NCI-H524 (cell line): ENCODE measurements at regions not wholly inside any gene's neighbourhood (a gene's known extent, or its start where the extent isn't known, plus 50 kb on each side); places are given as distances from the start of the nearest gene placed in this dataset.

Experiments
- DNase-seq, 2 experiments: peaks; one replicate each; lab custom pipeline; 2025; lab: John Stamatoyannopoulos, UW

DNA sequence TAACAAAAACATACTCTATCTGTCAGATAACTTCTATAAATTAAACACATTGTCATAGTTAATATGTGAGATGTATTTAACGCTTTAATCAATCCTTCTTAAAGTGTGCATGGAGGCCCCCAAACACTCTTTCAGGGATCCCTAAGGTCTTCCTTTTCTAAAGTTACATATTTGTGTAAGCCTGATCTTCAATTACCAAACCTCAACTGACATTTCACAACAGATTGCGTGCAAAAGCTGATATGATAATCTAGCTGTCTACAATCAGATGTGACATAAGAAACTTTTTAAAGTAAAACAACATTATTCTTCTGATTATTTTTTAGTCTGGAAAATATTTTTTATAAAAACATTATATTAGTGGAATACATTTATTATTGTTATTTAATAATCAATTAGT lies 1850.4 kb downstream of the OLFM4 start:
- no peak for DNase-seq

DNA sequence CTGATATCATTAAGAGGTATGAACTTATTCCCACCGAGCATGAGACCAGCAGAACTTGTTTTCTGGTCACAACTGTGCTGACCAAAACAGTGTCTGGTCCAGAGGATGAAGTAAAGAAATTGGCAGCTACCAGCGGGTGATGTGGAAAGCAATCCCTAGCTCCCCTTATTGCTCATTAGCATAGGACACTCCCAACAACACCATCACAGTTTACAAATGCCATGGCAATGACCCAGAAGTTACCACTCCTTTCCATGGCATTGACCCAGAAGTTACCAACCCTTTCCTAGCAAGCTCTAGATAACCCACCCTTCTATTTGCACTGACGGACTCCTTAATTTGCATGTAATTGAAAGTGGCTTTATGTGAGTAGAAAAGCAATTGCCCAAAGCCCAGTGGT lies 1856.1 kb downstream of the OLFM4 start:
- no peak for DNase-seq

DNA sequence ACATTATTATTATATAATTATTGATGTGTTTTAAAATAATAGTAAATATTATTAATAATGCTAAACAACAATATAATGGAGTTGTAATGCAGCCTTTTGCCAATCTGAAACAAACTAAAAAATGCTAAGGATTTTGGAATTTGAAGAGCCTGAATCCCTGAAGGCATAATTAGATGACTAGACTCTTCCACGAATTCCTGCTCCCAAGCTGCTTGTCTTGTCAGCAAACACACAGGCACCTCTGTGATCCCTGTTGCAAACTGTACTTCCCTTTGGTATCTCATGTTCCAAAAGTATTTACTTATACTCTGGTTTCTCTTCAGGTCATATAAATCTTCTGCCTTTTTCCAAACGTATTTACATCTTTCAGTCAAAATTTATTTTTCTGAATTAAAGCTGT lies 1862.4 kb downstream of the OLFM4 start:
- no peak for DNase-seq

- no peak for DNase-seq
Observed at GRCh38 chr13:54901316-54901715, 1872.7 kb downstream of the OLFM4 start.

- no peak for DNase-seq
Observed at GRCh38 chr13:54912367-54912766, 1883.8 kb downstream of the OLFM4 start.

DNA sequence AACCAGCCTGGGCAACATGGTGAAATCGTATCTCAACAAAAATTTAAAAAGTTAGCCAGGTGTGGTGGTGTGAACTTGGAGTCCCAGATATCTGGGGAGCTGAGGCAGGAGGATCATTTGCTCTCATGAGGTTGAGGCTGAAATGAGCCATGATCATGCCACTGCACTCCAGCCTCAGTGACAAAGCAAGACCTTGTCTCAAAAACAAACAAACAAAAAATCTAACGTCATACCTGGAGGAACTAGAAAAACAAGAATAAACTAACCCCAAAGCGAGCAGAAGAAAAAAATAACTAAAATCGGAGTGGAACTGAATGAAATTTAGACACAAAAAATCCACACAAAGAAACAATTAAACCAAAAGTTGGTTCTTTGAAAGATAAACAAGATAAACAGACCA lies 1885.1 kb downstream of the OLFM4 start:
- DNase-seq = no peak

DNA sequence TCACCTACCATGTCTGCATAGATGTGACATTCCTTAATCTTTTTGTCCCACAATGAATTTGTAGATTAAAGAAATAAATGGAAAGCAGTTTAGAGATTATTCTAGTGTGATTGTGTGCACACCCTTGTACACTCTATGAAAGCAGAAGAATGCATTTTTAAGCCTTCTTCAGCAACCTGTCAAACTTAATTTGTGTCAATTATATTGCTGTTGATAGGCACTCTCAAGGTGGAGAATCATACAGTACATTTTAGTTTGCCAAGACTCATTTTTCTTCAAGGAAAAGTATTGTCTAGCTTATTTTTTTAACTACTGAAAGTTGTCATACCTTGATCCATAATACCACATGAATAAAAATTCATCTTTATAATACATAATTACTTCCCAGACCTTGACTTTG lies 1898.9 kb downstream of the OLFM4 start:
- DNase-seq = no peak

GRCh38 chr13:54928071-54928470 lies 1899.5 kb downstream of the OLFM4 start:
- no peak for DNase-seq

DNA sequence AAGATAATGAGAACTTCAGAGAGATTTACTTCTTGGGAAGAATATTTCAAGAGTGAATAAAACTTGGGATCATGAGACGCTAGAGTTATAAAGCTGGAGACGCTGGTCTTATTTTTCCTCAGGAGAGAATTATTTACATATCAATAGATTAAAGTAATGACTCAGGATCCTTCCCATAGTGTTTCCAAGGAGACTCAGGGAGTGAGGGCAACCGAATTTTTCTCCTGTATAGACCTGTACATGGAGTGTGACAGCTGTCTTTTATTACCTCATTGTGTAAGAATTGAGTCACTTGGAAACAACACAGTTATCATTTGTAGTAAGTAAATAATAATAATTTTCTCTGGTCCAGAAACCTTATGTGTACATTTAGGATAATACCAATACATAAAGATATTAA lies 1905.5 kb downstream of the OLFM4 start:
- no peak for DNase-seq

DNA sequence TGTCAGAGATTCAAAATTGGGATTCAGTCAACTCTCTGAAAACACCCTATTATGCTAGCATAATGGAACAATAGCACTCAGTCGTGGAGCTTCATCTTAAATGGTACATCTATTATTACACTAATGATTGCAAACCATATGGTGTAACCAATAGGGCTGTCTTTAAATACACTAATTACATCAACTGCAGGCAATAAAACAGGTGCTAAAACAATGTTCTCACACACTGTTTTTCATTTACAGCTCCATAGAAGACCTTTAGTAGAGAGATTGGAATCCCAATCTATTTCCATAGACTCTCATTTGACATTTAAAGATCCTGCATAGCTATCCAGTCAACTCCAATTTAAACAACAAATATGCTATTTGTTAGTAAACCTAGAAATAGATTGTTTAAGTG lies 1917.4 kb downstream of the OLFM4 start:
- peak; percentile 57 to 83 for DNase-seq

DNA sequence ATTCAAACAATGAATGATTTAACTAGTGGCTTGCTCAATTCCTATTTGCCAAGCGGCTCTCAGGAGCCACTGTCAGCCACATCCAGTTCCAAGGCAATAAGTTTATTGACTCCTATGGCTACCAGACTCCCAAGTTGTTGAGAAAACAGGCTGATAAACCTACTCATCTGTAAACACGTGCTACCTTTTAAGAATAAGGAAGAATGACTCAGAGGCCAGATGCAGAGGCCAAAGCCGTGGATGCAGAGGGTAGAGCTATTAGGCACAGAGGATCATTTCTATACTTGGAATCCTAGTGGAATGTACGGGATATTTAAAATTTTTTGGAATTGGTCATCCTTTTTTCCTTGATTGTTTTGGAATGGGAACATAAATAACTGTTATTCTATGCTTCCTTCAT lies 1921.1 kb downstream of the OLFM4 start:
- DNase-seq = no peak

DNA sequence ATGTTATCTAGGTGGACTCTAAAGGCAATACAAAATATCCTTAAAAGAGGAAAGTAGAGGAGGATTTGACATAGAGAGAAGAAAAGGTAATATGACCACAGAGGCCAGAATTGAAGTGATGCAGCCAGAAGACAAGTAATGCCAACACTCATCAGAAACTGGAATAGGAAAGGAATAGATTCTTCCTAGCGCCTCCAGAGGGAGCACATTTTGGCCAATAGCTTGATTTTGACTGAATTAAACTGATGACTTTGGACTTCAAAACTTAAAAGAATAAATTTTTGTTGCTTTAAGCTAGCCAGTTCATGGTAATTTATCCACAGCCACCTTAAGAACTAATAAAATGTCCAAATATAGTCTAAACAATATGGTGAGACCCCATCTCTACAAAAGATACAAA lies 1921.9 kb downstream of the OLFM4 start:
- no peak for DNase-seq

DNA sequence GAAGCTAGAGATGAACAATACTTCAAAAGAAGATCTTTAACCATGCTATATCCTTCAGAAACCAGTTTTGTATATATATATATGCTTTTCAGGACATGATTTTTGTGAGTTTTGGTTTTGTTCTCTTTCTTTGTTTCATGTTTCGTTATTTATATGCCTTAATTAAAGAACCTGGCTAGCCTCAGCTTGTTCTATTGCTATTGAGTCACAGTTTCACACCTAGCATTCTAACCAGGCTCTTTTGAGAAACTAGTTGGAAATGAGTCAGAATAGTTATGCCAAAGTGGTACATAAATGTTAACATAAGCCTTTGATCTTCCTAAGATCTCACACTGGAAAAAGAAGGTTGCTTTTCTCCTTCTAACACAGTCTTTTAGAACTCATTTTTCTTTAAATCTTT lies 1925.2 kb downstream of the OLFM4 start:
- DNase-seq = no peak

DNA sequence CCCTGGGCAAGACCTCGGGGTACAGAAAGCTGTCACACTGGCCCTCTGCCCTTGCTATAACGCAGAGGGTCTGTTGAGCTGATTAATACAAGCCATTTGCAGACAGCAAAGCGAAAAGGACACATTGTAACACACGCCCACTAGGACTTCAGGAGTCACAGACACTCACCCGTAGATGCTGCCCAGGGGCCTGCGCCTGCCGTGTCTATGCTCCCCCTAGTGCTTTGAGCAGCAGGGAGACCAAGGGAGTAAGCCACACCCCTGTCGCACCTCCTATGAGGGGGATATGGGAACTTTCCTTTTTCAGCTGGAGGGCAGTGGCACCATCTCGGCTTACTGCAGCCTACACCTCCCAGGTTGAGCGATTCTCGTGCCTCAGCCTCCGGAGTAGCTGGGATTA lies 1930.2 kb downstream of the OLFM4 start:
- no peak for DNase-seq

DNA sequence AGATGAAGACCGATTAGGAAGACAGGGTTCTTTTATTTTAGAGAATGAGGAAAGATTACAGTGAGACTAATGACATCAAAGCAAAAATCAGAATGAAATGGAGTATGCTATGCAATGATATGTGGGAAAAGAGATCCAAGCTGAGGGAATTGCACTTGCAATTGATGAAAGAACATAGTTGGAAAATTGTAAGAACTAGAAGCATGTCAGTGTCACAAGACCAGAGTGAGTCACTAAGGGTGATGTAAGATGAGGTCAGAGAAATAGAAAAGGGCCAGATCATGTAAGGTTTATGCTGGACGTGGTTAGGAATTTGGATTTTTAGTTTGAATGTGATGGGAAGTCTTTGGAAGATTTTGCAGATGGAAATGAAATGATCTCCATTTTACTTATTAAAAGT lies 1937.3 kb downstream of the OLFM4 start:
- no peak for DNase-seq

- DNase-seq = no peak
Observed at GRCh38 chr13:54972838-54973237, 1944.2 kb downstream of the OLFM4 start.

- DNase-seq = no peak
Observed at GRCh38 chr13:54975676-54976075, 1947.1 kb downstream of the OLFM4 start.

GRCh38 chr13:54980651-54981050 lies 1952.0 kb downstream of the OLFM4 start:
- DNase-seq = no peak

- DNase-seq = no peak
Observed at GRCh38 chr13:54989418-54989817, 1960.8 kb downstream of the OLFM4 start.

DNA sequence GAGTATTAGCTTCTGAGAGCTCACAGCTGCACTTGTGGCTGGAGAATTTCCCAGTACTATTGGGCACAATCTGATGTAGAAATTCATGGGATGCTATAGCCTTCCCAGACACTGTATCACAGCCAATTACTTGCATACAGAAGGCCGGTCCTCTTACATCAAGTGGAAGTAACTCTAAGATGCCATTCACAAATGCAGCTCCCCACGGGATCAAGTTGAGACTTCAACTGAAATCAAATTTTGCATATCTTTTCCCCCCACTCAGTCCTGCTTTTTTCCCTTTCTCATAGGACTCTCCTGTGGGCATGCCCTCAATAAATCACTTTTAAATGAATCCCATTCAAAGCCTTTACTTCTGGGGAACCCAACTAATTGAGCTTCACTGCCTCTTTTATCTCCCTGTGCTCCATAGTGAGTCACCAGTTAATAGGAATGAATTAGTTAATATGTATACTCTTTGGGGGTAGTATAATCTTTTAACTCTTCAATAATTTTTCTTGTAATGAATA lies 1970.8 kb downstream of the OLFM4 start:
- DNase-seq = no peak

- no peak for DNase-seq
Observed at GRCh38 chr13:55000043-55000442, 1971.4 kb downstream of the OLFM4 start.

GRCh38 chr13:55000844-55001243 lies 1972.2 kb downstream of the OLFM4 start:
- no peak for DNase-seq

GRCh38 chr13:55001881-55002280 lies 1973.3 kb downstream of the OLFM4 start:
- no peak for DNase-seq

GRCh38 chr13:55007681-55008080 lies 1979.1 kb downstream of the OLFM4 start:
- DNase-seq = no peak

- DNase-seq = no peak
Observed at GRCh38 chr13:55013051-55013450, 1984.4 kb downstream of the OLFM4 start.
